HUES48 (cell line): ENCODE measurements at regions not wholly inside any gene's neighbourhood (a gene's known extent, or its start where the extent isn't known, plus 50 kb on each side); places are given as distances from the start of the nearest gene placed in this dataset.

Experiments used
- H3K27ac ChIP-seq: one replicate; pipeline ENCODE4 v1.7.0; 2013; ENCODE audit warnings: low read depth, low read length, inconsistent platforms
- H3K27me3 ChIP-seq: 2 replicates; pipeline ENCODE4 v1.6.1; 2013; ENCODE audit warnings: mild to moderate bottlenecking, low read length; ENCODE audit not compliant: control insufficient read depth, insufficient read depth
- H3K36me3 ChIP-seq: 2 replicates; pipeline ENCODE4 v1.6.1; 2013; ENCODE audit warnings: low read length; ENCODE audit not compliant: control insufficient read depth, insufficient read depth
- H3K4me1 ChIP-seq: 2 replicates; pipeline ENCODE4 v1.6.1; 2013; ENCODE audit warnings: mild to moderate bottlenecking, low read length; ENCODE audit not compliant: control insufficient read depth, insufficient read depth
- H3K4me3 ChIP-seq: 2 replicates; pipeline ENCODE4 v1.5.1; 2013; ENCODE audit warnings: mild to moderate bottlenecking, low read depth, low read length
- H3K9ac ChIP-seq: 2 replicates; pipeline ENCODE4 v1.6.1; 2013; ENCODE audit warnings: mild to moderate bottlenecking, low read depth, low read length, moderate library complexity
- H3K9me3 ChIP-seq: 2 replicates; pipeline ENCODE4 v1.6.1; 2013; ENCODE audit warnings: low read length; ENCODE audit not compliant: control insufficient read depth, insufficient read depth

DNA sequence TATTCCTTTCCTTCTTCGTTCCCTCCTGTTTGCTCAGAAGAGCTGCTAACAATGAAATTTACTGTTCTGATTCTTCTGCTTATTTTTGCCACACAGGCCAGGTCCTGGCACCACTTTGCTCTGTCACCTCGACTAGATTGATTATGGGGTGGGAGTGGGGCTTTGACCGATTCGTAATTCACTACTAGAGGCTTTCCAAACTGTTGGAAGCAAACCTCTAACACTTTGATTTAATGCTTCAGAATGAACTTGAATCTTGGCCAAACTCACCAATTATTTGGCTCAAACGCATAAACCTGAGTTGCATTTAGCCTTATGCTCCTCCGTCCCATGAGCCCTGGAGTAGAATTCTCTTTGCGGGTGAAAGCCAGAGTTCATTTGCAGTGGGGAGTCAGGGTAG is 476.2 kb upstream of the FZD8 start:
- Histone ChIP-seq H3K36me3 (no peaks in the 10 kb centered on the region), H3K9ac (no peak overlapping the region), H3K27me3 (no peaks in the 10 kb centered on the region), H3K4me1 (peaks cover 4% of the 10 kb centered on the region; the same call in 1 of the 2 replicates), H3K9me3 (no peaks in the 10 kb centered on the region), H3K27ac (no peak overlapping the region), H3K4me3 (no peak overlapping the region)

DNA sequence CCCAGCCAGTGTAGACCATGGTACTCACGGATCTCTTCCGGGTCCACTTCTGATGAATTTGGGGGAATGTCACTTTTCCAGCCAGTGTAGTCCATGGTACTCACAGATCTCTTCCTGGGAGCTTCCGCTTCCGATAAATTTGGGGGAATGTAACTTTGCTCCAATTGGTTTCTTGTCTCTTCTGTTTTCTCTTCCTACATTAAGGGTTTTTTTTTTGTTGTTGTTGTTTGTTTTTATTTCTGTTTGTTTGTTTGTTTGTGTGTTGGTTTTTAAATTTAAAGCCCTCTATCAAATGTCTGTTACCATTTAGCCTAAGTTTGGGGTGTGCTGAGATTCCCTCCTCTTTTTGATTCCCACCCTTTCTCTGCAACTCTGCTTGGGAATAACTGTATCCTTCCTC is 475.8 kb upstream of the FZD8 start:
- Histone ChIP-seq H3K27ac (no peak overlapping the region), H3K9me3 (no peaks in the 10 kb centered on the region), H3K4me3 (no peak overlapping the region), H3K9ac (no peak overlapping the region), H3K36me3 (no peaks in the 10 kb centered on the region), H3K4me1 (peaks cover 4% of the 10 kb centered on the region; the same call in 1 of the 2 replicates), H3K27me3 (no peaks in the 10 kb centered on the region)

DNA sequence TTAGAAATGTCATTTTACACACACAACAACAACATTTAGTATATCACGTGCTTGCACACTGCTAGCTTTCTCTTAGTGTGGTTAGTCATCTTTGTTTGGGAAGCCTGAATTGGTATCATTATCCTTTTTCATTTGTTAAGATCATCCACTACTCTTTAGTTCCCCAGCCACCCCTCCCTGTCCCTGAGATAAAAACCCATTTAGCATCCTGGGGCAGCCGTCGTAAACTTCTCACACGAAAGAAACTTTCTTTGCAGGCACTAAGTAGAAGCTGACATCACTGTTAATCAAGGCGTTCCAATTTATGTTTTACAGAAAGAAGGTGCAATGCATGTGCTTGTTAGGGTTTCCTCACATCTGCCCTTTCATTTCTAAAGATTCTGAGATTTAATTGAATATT is 475.1 kb upstream of the FZD8 start:
- Histone ChIP-seq H3K9ac (no peak overlapping the region), H3K27me3 (no peaks in the 10 kb centered on the region), H3K9me3 (no peaks in the 10 kb centered on the region), H3K4me1 (peaks cover 4% of the 10 kb centered on the region; the same call in 1 of the 2 replicates), H3K27ac (no peak overlapping the region), H3K36me3 (no peaks in the 10 kb centered on the region), H3K4me3 (no peak overlapping the region)

DNA sequence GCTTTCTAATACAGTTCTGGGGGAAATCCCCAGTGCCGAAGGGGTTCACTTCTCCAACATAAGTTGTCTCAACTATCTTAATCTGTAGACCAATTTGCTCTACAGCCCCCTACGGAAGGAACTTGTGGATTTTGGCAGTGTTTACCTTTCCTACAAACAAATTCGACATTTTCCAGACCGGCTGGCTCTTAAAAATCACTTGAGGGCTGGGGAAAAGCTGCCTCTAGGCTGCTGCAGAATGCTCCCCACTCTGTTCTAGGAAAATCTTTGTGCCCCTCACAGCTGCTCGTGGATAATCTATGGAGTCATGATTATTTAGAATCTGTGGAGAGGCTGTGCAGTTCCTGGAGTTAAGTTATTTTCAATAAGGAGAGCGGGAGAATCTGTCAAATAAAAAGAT is 474.6 kb upstream of the FZD8 start:
- Histone ChIP-seq H3K4me3 (no peak overlapping the region), H3K27ac (no peak overlapping the region)

DNA sequence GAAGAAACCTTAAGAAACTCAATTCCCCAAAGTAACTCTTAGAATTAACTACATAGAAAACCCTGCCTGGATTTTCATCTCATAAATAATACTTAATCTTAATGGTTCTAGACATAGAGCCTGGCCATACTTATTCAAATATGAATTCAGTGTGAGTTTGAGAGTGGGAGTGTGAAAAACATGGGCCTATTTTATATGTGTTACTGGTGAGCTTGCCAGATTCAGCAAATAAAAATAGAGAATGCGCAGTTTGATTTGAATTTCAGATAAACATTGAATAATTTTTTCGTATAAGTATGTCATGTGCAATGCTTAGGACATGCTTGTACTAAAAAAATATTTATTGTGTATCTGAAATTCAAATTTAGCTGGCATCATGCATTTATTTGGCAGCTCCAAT is 473.9 kb upstream of the FZD8 start:
- Histone ChIP-seq H3K36me3 (no peaks in the 10 kb centered on the region), H3K4me3 (no peak overlapping the region), H3K4me1 (peaks cover 4% of the 10 kb centered on the region; the same call in 1 of the 2 replicates), H3K27me3 (no peaks in the 10 kb centered on the region), H3K9ac (no peak overlapping the region), H3K27ac (no peak overlapping the region), H3K9me3 (no peaks in the 10 kb centered on the region)

More for the DNA sequence above, 474.6 kb upstream of the FZD8 start:
- no peak overlapping the region for H3K9ac ChIP-seq
- H3K36me3 ChIP-seq, result no peaks in the 10 kb centered on the region
- H3K9me3 ChIP-seq, result no peaks in the 10 kb centered on the region
- no peaks in the 10 kb centered on the region for H3K27me3 ChIP-seq
- peaks cover 4% of the 10 kb centered on the region; the same call in 1 of the 2 replicates for H3K4me1 ChIP-seq

DNA sequence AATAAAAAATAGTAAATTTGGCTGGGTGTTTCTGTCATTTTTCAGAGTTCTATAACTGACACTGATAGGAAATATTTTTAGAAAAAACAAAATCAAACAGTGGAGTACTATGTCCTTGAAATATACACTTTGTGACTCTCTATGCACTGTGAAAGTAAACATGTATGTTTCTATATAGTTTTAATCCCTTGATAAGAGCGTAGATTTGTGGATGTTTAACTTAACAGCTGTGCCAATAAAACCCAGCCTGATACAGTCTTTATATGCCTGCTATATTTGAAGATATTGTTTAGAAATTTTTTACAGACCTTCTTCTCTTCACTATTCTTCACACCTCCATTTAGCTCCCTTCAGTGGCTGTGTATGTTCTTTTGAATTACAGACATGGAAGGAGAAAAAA is 473.3 kb upstream of the FZD8 start:
- no peak overlapping the region for H3K9ac ChIP-seq
- H3K27ac ChIP-seq, result no peak overlapping the region
- H3K27me3 ChIP-seq, result no peaks in the 10 kb centered on the region
- H3K9me3 ChIP-seq, result no peaks in the 10 kb centered on the region
- no peak overlapping the region for H3K4me3 ChIP-seq
- H3K36me3 ChIP-seq, result no peaks in the 10 kb centered on the region
- H3K4me1 ChIP-seq, result peaks cover 4% of the 10 kb centered on the region; the same call in 1 of the 2 replicates

DNA sequence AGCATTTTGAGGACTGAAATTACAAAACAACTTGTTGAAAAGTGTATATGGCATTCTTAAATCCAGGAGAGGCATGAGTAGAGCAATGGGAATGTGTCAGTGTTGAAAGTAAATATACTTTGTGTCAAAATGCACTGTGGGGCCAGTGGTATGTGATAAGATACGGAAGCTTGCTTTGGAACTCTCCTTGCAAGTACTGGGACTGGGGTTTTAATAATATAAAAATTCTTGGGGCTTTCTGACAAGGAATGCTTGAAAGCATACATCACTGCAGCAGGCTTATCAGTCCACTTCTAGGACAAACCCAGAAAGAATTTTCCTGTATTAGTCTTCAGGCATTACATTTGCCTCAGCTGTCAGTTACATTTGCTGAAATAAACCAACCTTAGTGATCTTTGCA is 472.8 kb upstream of the FZD8 start:
- H3K27ac ChIP-seq, result no peak overlapping the region

DNA sequence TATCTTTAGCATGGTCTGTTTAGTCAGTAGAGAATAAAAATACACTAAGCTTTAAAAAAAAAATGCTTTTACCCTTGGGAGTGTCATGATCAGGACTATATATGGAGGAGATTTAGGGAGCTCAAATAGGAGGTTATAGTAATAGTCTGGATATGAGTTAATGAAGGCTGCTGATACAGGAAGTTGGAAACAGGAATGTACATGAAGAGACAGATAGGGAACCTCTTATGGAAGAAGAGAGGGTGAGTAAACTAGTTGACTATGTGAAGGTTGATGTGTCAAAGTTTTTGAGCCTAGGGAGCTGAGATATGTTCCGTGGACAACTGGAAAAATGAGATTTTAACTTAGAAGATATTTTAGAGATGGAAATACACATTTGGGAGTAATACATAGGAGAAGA is 472.0 kb upstream of the FZD8 start:
- Histone ChIP-seq H3K9me3 (no peaks in the 10 kb centered on the region), H3K4me1 (peaks cover 4% of the 10 kb centered on the region; the same call in 1 of the 2 replicates), H3K36me3 (no peaks in the 10 kb centered on the region)

More for the DNA sequence above, 472.8 kb upstream of the FZD8 start:
- peaks cover 4% of the 10 kb centered on the region; the same call in 1 of the 2 replicates for H3K4me1 ChIP-seq
- H3K9me3 ChIP-seq, result no peaks in the 10 kb centered on the region
- H3K36me3 ChIP-seq, result no peaks in the 10 kb centered on the region
- no peaks in the 10 kb centered on the region for H3K27me3 ChIP-seq
- no peak overlapping the region for H3K4me3 ChIP-seq
- H3K9ac ChIP-seq, result no peak overlapping the region

DNA sequence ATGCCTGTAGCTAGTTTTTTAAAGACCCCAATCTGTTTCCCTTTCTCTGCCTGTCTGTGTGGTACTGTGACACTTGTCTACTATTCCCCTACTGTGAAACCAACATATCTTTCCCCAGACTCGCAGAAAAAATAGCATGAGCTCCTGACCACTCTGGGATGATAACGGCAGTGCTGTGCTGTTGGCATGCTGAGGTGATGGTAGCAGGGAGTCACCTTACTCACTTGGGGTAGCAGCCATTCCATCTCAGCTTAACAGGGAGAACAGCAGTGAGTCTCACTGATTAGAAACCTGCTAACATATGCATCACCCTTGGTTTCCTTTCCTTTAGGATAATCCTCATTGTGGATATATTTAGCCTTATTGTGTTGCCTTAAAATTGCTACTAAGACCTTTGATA is 469.6 kb upstream of the FZD8 start:
- no peaks in the 10 kb centered on the region for H3K27me3 ChIP-seq
- H3K9ac ChIP-seq, result no peak overlapping the region
- no peaks in the 10 kb centered on the region for H3K9me3 ChIP-seq
- H3K27ac ChIP-seq, result no peak overlapping the region
- peaks cover 3% of the 10 kb centered on the region; the same call in 1 of the 2 replicates for H3K4me1 ChIP-seq
- no peak overlapping the region for H3K4me3 ChIP-seq
- no peaks in the 10 kb centered on the region for H3K36me3 ChIP-seq

More for the DNA sequence above, 472.0 kb upstream of the FZD8 start:
- no peaks in the 10 kb centered on the region for H3K27me3 ChIP-seq
- H3K9ac ChIP-seq, result no peak overlapping the region
- H3K27ac ChIP-seq, result no peak overlapping the region
- H3K4me3 ChIP-seq, result no peak overlapping the region

DNA sequence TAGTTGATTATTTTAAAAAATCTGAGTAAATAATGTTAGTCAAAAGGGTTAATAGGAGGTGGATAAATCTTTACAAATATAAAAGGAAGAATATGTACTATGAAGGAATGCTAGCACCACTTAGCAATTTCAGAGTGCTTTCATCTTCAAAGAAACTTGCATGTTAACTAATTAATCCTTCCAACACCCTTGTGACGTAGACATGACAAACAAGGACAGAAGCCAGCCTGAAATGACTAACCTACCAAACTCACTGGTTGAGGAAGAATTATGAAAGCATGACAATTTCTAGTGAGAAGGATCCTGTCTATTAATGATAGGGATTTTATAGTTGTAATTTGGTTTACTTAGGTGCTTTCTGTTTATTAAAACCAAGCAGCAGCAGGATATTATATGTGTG is 468.0 kb upstream of the FZD8 start:
- H3K27ac ChIP-seq, result no peak overlapping the region
- H3K4me3 ChIP-seq, result no peak overlapping the region
- no peaks in the 10 kb centered on the region for H3K9me3 ChIP-seq

DNA sequence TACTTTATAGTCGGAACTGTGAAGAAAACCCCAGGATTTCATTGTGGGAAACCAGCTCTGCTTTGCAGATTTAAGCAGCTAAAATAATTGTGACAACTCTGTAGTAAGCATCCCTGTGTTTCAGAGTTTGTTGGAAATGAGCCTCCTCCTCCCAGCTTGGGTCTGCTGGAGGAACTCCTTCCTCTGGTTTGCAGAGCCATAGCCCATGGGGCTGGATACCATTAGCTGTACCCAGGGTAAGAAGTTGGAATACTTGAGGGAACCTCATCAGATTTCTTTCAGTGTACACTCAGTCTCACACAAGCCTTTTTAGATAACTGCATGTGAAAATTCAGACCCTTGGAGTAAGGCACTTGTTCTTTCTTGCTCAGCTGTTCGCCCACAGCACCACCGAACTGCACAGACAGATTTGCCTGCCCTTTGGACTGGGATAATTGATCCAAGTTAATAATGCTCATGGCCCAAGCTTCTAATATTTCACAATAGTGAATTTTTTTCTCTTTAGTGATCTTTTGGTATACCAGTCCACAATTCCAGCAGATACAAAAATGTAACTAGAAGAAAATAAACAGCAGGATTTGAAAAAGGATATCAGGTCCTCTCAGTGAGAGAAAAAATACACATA is 467.4 kb upstream of the FZD8 start:
- Histone ChIP-seq H3K36me3 (no peaks in the 10 kb centered on the region), H3K9ac (no peak overlapping the region), H3K4me3 (no peak overlapping the region), H3K4me1 (no peaks in the 10 kb centered on the region), H3K27ac (no peak overlapping the region), H3K27me3 (no peaks in the 10 kb centered on the region), H3K9me3 (no peaks in the 10 kb centered on the region)

More for the DNA sequence above, 468.0 kb upstream of the FZD8 start:
- H3K36me3 ChIP-seq, result no peaks in the 10 kb centered on the region
- no peak overlapping the region for H3K9ac ChIP-seq
- no peaks in the 10 kb centered on the region for H3K27me3 ChIP-seq
- no peaks in the 10 kb centered on the region for H3K4me1 ChIP-seq
